Activated naive CD4-positive, alpha-beta T cell treated with anti-CD3 and anti-CD28 coated beads, Interleukin-2, amount 50 U/mL, for 24 hours (primary cell): ENCODE measurements at regions not wholly inside any gene's neighbourhood (a gene's known extent, or its start where the extent isn't known, plus 50 kb on each side); places are given as distances from the start of the nearest gene placed in this dataset.

Experiments used
- H3K27ac Mint-ChIP-seq: one replicate; pipeline ENCODE4 v1.8.0; 2021; ENCODE audit warnings: mild to moderate bottlenecking, mixed read lengths
- H3K27me3 Mint-ChIP-seq: one replicate; pipeline ENCODE4 v1.8.0; 2021; ENCODE audit warnings: mixed read lengths
- H3K36me3 Mint-ChIP-seq: one replicate; pipeline ENCODE4 v1.8.0; 2021; ENCODE audit warnings: mixed read lengths
- H3K4me1 Mint-ChIP-seq: one replicate; pipeline ENCODE4 v1.8.0; 2021; ENCODE audit warnings: mixed read lengths
- H3K4me3 Mint-ChIP-seq: one replicate; pipeline ENCODE4 v1.8.0; 2021; ENCODE audit warnings: mild to moderate bottlenecking, mixed read lengths
- H3K9me3 Mint-ChIP-seq: one replicate; pipeline ENCODE4 v1.8.0; 2021; ENCODE audit warnings: mixed read lengths

DNA sequence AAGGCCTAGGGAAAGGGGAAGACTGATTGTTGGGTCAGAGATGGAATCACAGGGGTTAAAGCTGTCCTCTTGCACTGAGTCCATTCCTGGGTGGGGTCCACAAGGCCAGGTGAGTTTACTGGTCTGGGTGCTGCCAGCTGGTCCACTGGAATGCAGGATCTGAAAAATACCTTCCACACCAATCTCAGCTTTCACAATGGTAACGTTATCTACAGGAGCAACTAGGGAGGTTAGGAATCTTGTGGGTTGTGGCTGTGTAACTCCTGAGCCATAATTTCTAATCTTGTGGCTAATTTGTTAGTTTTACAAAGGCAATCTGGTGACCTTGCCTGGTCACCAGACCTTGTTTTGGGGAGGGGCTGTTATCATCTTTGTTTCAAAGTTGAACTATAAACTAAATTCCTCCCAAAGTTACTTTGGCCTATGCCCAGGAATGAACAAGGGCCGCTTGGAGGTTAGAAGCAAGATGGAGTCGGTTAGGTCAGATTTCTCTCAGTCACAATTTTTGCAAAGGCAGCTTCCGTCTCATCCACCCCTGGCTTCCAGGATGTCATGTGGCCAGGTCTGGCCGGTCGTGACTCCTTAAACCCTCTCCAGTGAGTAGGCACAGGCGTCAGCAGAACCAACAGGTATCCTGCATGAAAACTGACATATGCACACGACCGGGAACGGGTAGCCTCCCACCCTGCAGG is 123.3 kb upstream of the SH3BP4 start:
- Mint-ChIP-seq H3K36me3 (no peaks in the 10 kb centered on the region), H3K4me3 (no peak overlapping the region), H3K4me1 (no peaks in the 10 kb centered on the region), H3K9me3 (no peaks in the 10 kb centered on the region), H3K27me3 (no peaks in the 10 kb centered on the region), H3K27ac (no peak overlapping the region)

DNA sequence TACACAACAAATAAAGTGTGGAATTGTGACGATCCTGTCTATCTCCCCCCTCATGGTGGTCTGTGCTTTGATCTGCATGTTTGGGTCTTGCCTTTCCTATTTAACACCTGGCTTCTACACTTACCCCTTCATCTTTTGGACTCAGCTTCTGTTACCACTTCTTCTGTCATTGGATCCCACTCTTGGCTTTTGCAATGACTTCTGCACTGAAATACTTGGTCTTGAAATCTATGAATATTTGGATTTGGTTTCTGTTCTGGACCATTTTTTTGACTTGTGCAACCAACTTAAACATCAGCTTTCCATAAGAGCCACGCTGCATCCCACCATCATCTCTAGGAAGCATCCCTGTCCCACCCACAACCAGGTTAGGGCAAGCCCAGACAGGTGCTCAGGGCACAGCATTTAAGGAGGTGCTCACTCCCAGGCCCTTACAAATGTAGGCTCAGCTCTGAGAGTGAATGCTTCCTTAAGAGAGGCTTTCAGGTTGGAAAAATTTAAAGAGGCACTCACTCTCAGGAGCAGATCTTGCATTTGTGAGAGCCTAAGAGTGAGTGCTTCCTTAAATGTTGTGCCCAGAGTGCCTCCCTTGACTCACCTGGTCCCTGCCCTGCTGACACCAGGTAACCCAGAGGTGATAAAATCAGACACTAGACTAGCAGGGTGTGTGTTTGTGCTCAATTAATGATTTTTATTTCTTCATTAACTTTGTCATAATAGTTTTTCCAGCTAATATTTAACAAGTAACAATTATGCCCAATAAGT is 124.5 kb upstream of the SH3BP4 start:
- Mint-ChIP-seq H3K4me3 (no peak overlapping the region), H3K27ac (no peak overlapping the region), H3K4me1 (no peaks in the 10 kb centered on the region), H3K36me3 (no peaks in the 10 kb centered on the region), H3K9me3 (no peaks in the 10 kb centered on the region), H3K27me3 (no peaks in the 10 kb centered on the region)

DNA sequence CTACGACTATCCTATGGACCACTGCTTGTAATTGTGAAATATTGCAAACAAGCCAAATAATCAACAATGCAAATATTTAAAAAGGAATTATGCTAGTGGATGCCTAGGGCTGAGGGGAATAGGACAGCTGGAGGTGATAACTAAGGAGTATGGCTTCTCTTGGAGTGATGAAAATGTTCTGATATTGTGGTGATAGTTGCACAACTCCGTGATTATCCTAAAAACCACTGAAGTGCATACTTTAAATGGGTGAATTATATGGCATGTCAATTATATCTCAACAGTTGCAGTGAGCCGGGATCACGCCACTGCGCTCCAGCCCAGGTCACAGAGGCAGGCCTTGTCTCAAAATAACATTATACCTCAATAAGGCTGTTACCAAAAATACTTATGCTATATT is 125.1 kb upstream of the SH3BP4 start:
- H3K36me3 Mint-ChIP-seq: no peaks in the 10 kb centered on the region

DNA sequence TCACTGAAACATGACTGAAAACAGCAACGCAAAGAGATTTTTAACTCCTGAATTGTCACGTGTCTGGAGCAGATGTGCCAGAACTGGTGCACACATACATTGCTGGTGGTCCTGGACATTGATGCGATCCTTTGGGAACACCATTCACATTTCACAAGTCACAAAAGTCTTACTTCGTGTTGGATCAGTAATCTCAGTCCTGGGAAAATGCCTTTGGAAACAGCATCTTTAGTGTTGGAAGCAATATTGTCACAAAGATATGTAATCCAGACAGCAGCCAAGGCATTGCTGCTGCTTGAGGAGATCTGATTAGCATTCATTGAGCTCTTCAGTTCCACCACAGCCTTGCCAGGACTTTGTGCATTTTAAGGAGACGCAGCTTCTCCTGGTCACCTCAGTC is 126.2 kb upstream of the SH3BP4 start:
- no peak overlapping the region for H3K4me3 Mint-ChIP-seq
- H3K36me3 Mint-ChIP-seq: no peaks in the 10 kb centered on the region
- H3K4me1 Mint-ChIP-seq: no peaks in the 10 kb centered on the region
- H3K27me3 Mint-ChIP-seq: no peaks in the 10 kb centered on the region
- H3K9me3 Mint-ChIP-seq: no peaks in the 10 kb centered on the region
- H3K27ac Mint-ChIP-seq: no peak overlapping the region

More for the DNA sequence above, 125.1 kb upstream of the SH3BP4 start:
- no peaks in the 10 kb centered on the region for H3K9me3 Mint-ChIP-seq
- H3K4me1 Mint-ChIP-seq: no peaks in the 10 kb centered on the region
- no peak overlapping the region for H3K27ac Mint-ChIP-seq
- no peaks in the 10 kb centered on the region for H3K27me3 Mint-ChIP-seq
- no peak overlapping the region for H3K4me3 Mint-ChIP-seq

DNA sequence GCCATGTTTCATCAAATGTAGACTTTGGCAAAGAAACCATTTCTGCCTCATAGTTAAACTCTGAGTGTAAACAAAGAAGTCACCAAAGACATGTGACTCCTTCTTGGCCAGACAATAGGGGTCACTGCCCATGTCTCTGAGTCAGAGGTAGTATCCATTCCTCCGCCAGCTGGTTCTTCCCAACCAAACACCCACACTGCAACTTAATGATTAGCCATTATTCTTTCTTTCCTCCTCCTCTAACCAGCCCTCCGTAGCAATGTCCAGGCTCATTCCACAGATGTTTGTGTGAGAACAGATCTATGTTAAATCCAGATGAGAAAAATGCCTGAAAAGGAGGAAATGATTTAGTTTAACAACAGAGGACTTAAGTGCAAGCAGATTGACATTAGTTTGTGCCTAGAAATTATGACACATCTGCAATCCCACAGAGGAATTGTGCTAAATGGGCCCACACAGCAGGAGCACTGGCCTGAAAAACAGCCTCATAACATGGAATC is 127.9 kb upstream of the SH3BP4 start:
- Mint-ChIP-seq H3K27ac (no peak overlapping the region), H3K27me3 (no peaks in the 10 kb centered on the region), H3K36me3 (no peaks in the 10 kb centered on the region), H3K9me3 (no peaks in the 10 kb centered on the region), H3K4me1 (no peaks in the 10 kb centered on the region), H3K4me3 (no peak overlapping the region)

DNA sequence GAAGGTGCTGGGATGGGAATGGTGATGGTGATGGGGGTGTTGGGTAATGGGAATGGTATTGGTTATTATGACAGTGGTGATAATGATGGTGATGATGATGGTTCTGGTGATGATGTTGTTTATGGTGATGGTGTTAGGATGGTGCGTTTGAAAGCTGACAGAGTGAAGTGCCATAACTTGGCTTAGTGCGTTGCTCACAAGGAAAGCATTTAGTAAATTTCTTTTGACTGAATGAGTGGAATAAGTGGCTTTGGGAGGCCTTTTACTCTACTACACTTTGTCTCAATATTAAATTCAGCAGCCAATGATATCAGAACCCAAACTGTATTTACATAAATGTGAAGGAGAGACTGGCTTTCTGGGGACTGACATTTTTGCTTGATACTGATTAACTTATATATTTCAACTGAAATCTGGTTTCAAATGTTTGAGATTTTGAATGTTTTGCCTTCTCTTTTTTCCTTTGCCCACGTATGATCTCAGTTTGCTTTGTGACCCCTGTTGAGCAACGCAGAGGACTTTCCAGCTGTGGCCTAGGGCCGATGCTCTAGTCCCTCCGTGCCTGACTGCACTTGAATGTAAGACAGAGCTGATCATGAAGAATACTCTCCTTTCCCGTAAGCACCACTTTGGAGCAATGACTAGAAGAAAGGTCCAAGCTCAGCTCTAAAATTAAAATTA is 128.5 kb upstream of the SH3BP4 start:
- H3K36me3 Mint-ChIP-seq: no peaks in the 10 kb centered on the region
- H3K27ac Mint-ChIP-seq: no peak overlapping the region
- H3K9me3 Mint-ChIP-seq: no peaks in the 10 kb centered on the region
- no peak overlapping the region for H3K4me3 Mint-ChIP-seq
- no peaks in the 10 kb centered on the region for H3K27me3 Mint-ChIP-seq
- H3K4me1 Mint-ChIP-seq: no peaks in the 10 kb centered on the region

DNA sequence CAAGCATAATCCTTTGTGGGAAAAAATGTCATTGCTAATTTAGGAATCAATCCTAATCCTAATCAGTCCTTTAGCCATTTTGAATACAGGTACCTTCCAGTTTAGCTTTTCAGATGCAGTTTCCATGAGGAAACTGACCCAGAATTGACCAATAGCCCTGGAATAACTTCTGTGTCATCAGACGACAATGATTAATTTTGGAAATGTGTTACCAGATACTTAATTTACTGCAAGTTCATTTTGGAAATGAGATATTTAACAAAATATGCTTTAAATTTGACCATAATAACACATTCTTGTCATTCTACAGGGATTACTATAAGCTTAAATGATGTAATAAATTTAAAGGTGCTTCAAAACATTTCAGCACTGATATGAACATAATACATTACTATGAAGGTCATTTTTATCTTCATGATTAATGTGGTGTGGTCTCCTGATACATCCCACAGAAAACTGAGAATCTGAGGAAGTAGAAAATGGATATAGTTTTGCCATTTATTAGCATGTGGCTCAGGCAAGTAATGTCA is 129.8 kb upstream of the SH3BP4 start:
- no peaks in the 10 kb centered on the region for H3K4me1 Mint-ChIP-seq
- H3K4me3 Mint-ChIP-seq: no peak overlapping the region
- no peaks in the 10 kb centered on the region for H3K9me3 Mint-ChIP-seq
- H3K36me3 Mint-ChIP-seq: no peaks in the 10 kb centered on the region
- no peaks in the 10 kb centered on the region for H3K27me3 Mint-ChIP-seq
- no peak overlapping the region for H3K27ac Mint-ChIP-seq

DNA sequence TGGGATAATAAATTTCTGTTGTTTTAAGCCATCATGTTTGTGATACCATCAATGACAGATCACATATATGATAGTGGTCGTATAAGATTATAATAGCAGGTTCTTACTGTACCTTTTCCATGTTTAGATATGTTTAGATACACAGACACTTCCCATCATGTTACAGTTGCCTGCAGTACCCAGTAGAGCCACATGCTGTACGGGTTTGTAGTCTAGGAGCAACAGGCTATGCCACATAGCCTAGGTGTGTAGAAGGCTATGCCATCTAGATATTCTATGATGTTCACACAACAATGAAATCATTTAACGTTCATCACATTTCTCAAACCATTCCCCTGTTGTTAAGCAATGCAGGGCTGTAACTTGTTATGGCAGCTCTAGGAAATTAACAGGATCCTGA is 132.9 kb upstream of the SH3BP4 start:
- H3K4me1 Mint-ChIP-seq: no peaks in the 10 kb centered on the region
- H3K36me3 Mint-ChIP-seq: no peaks in the 10 kb centered on the region
- peaks cover 4% of the 10 kb centered on the region for H3K27me3 Mint-ChIP-seq
- no peaks in the 10 kb centered on the region for H3K9me3 Mint-ChIP-seq
- H3K4me3 Mint-ChIP-seq: no peak overlapping the region
- no peak overlapping the region for H3K27ac Mint-ChIP-seq

DNA sequence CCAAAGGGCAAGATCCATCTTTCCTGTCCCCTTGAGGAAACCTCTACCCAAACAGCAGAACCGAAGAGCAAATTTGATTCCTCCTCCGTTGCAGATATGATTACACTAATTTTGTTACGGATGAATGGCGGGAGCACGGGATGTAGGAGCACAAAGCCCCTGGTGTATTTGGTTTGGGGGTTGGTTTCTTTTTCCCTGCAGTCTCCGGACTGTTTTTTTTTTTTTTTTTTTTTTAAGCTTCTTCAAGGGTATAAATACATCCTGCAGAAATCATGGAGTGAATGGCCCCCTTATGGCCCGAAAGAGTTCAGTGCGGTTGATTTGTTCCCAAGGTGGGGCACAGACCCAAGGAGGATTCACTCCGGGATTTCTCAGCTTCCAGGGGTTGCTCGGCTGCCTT is 135.3 kb upstream of the SH3BP4 start:
- Mint-ChIP-seq H3K36me3 (no peaks in the 10 kb centered on the region), H3K9me3 (no peaks in the 10 kb centered on the region), H3K4me1 (no peaks in the 10 kb centered on the region), H3K27ac (no peak overlapping the region), H3K27me3 (peaks cover 10% of the 10 kb centered on the region), H3K4me3 (no peak overlapping the region)

DNA sequence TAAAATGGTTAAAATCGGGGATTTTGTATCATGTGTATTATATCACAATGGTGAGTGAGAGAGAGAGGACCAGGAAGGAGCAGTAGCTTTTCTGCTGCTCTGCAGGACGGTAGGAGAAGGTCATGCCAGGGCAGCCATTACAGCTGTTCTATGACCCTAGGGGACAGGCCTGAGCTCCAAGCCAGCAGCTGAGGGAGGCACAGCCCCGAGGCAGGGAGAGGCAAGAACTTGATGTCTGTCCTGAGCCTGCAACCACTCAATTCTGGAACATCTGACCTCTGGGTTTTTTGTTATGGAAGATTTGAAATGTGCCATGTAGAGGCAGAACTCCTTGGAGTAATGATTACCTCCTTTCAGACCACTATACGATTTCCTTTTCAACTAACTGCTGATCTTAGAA is 135.8 kb upstream of the SH3BP4 start:
- H3K27me3 Mint-ChIP-seq: peaks cover 10% of the 10 kb centered on the region
- H3K36me3 Mint-ChIP-seq: no peaks in the 10 kb centered on the region
- no peaks in the 10 kb centered on the region for H3K9me3 Mint-ChIP-seq
- no peak overlapping the region for H3K27ac Mint-ChIP-seq
- H3K4me1 Mint-ChIP-seq: no peaks in the 10 kb centered on the region
- H3K4me3 Mint-ChIP-seq: no peak overlapping the region

DNA sequence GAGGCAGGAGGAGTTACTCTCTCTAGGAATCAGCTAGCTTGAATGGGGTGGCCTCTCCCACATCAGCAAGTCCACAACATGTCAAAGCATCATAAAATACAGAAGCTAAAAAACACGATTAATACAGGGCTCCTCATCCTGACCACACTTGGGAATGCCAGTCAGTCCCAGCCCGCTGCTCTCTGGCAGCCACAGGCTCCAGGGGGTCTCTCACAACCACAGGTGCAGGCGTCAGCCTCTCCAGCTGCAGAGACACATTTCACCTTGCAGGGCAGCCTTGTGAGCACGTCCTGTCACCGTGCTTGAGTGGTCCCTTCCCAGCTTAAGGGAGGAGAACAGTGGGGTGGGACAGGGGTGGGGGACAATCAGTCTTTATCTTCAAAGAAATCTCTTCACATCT is 137.4 kb upstream of the SH3BP4 start:
- Mint-ChIP-seq H3K36me3 (no peaks in the 10 kb centered on the region), H3K27me3 (peaks cover 10% of the 10 kb centered on the region), H3K27ac (no peak overlapping the region), H3K4me1 (no peaks in the 10 kb centered on the region), H3K9me3 (no peaks in the 10 kb centered on the region), H3K4me3 (no peak overlapping the region)

DNA sequence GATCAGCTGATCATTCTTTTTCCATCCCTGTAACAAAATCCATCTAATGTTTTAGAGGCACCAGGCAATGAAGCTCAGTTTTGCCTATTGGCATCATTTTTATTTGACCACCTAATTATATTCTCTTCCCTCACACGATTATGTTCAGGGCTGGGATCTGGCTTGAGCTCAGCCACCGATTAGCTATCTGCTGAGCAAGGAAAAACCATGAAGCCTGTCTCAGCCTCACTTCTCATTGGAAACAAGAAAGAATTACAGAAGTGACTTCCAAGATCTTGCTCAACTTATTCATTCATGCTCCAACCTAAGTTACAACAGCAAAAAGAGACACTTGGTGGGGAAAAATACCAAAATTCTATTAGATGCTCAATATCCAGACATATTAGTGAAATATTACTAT is 139.0 kb upstream of the SH3BP4 start:
- Mint-ChIP-seq H3K27me3 (peaks cover 10% of the 10 kb centered on the region), H3K36me3 (no peaks in the 10 kb centered on the region), H3K9me3 (no peaks in the 10 kb centered on the region), H3K4me3 (no peak overlapping the region), H3K27ac (no peak overlapping the region), H3K4me1 (no peaks in the 10 kb centered on the region)

DNA sequence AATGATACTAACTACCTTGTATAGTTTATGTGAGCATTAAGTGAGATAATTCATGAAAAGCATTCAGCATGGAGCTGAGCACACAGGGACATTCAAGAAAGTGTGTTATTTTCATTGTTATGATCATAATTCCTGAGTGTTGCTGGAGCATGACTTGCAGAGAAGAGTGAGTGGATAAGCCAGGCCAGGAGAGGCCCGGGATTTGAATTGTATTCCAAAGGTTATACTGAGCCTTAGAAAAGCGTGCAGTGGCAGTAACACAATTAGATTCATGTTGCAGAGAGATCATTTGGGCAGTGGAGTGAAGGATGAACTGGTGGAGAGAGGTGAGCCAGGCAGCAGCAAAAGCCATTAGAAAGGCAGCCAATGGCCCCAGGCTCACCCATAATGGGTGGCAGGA is 142.9 kb upstream of the SH3BP4 start:
- Mint-ChIP-seq H3K4me3 (no peak overlapping the region), H3K27ac (no peak overlapping the region), H3K9me3 (no peaks in the 10 kb centered on the region), H3K36me3 (no peaks in the 10 kb centered on the region), H3K4me1 (no peaks in the 10 kb centered on the region), H3K27me3 (peaks cover 7% of the 10 kb centered on the region)

DNA sequence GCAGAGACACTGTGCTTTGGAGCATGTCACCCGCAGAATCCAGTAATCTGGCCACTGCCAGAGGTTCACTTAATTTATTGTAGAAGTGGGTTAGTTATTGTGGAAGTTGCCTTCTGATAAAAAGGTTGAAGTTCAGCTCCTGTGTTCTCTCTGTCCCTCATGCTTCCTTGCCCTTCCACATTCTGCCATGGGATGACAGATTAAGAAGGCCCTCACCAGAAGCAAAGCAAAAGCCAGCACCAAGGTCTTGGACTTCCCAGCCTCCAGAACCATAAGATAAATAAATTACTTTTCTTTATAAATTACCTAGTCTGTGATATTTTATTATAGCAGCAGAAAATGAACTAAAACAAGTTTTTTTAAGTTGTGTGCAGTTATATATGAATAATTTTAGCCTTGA is 145.0 kb upstream of the SH3BP4 start:
- H3K4me1 Mint-ChIP-seq: no peaks in the 10 kb centered on the region
- H3K4me3 Mint-ChIP-seq: no peak overlapping the region
- H3K27ac Mint-ChIP-seq: no peak overlapping the region
- H3K9me3 Mint-ChIP-seq: no peaks in the 10 kb centered on the region
- no peaks in the 10 kb centered on the region for H3K36me3 Mint-ChIP-seq
- H3K27me3 Mint-ChIP-seq: peaks cover 2% of the 10 kb centered on the region

DNA sequence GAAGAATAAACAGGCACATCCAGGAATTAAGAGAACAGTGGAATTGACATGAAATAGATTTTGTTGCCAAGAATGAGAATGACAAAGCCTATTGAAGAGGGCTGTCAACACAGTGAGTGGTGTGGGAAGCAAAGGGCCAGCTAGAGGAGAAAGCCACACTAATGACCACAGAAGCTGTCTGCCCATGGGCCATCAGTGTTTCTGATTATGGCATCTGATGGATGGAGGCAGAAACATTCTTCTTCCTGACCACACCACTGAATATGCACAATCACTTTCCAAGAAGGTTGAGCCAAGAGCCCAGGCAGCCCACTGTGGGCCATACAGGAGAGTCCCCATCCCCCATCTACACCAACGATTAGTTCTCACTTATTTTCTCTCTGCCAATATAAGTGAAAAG is 146.0 kb upstream of the SH3BP4 start:
- no peaks in the 10 kb centered on the region for H3K36me3 Mint-ChIP-seq
- H3K4me1 Mint-ChIP-seq: no peaks in the 10 kb centered on the region
- no peak overlapping the region for H3K4me3 Mint-ChIP-seq
- H3K27me3 Mint-ChIP-seq: peaks cover 2% of the 10 kb centered on the region
- H3K9me3 Mint-ChIP-seq: no peaks in the 10 kb centered on the region
- H3K27ac Mint-ChIP-seq: no peak overlapping the region

DNA sequence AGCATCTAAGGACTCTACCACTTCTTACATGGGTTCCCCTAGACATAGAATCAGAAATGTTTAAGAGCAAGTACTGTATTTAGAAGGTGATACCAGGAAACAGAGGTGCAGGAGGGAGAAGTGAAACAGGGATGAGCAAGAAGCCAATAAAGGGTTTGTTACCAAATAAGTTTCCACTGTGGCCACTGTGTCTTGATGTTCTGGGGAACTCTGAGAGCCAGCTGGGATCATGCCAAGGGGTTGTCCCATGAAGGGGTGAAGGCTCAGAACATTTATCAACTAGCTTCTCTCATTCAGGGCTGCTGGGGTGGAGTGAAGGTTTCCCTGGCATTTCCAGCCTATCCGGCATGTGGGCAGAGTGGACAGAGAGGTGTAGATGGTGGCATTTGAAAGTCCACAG is 147.1 kb upstream of the SH3BP4 start:
- Mint-ChIP-seq H3K9me3 (no peaks in the 10 kb centered on the region), H3K27me3 (peaks cover 2% of the 10 kb centered on the region), H3K4me1 (no peaks in the 10 kb centered on the region), H3K36me3 (no peaks in the 10 kb centered on the region), H3K27ac (no peak overlapping the region), H3K4me3 (no peak overlapping the region)
